MCF 10A (cell line): ENCODE measurements at regions not wholly inside any gene's neighbourhood (a gene's known extent, or its start where the extent isn't known, plus 50 kb on each side); places are given as distances from the start of the nearest gene placed in this dataset.

Source experiments
- BruUV-seq: library from RNA; stranded (reverse); fragments of 400-500 nt; replicated peaks from 2 replicates; lab custom pipeline; 2021; lab: Mats Ljungman, UMichigan
- CTCF ChIA-PET: fragments of 300-600 bp; sonication (Branson Sonifier 250); formaldehyde crosslinking; extraction: SDS; loops from one replicate; lab custom pipeline; 2021; ENCODE audit warnings: antibody characterized with exemption, inconsistent platforms; lab: Yijun Ruan, JAX
- POLR2A ChIA-PET: fragments of 300-600, 350-650 bp; sonication (Branson Sonifier 250); formaldehyde crosslinking; extraction: SDS; loops from one replicate; lab custom pipeline; 2020; ENCODE audit warnings: antibody characterized with exemption, inconsistent platforms; lab: Yijun Ruan, JAX
- DNase-seq: peaks from one replicate; pipeline ENCODE4 v3.0.0-alpha.2; 2018; ENCODE audit not compliant: unreplicated experiment
- H3K27ac Mint-ChIP-seq: one replicate; pipeline ENCODE4 v1.8.0; 2022; ENCODE audit warnings: mild to moderate bottlenecking, low read depth, mixed read lengths; ENCODE audit not compliant: unreplicated experiment
- H3K27me3 Mint-ChIP-seq: one replicate; pipeline ENCODE4 v1.8.0; 2022; ENCODE audit warnings: mixed read lengths; ENCODE audit not compliant: insufficient read depth, unreplicated experiment
- H3K36me3 Mint-ChIP-seq: one replicate; pipeline ENCODE4 v1.8.0; 2022; ENCODE audit warnings: mild to moderate bottlenecking, moderate library complexity, mixed read lengths; ENCODE audit not compliant: insufficient read depth, unreplicated experiment
- H3K4me1 Mint-ChIP-seq: one replicate; pipeline ENCODE4 v1.8.0; 2022; ENCODE audit warnings: mixed read lengths; ENCODE audit not compliant: insufficient read depth, unreplicated experiment
- H3K4me3 Mint-ChIP-seq: one replicate; pipeline ENCODE4 v1.8.0; 2022; ENCODE audit warnings: mild to moderate bottlenecking, moderate library complexity, mixed read lengths; ENCODE audit not compliant: unreplicated experiment
- H3K9me3 Mint-ChIP-seq: one replicate; pipeline ENCODE4 v1.8.0; 2022; ENCODE audit warnings: mixed read lengths; ENCODE audit not compliant: unreplicated experiment
- intact Hi-C: fragments of 100-400 bp; cut with micrococcal nuclease; formaldehyde crosslinking; loops from 2 replicates; pipeline ENCODE4 v1.14.1; 2022
- TF ChIP-seq, protein P1 (sequence below): fragments of 200-600 bp; IDR thresholded peaks from one replicate; pipeline ENCODE4 v1.8.0; 2022; ENCODE audit warnings: antibody characterized with exemption, mild to moderate bottlenecking; ENCODE audit not compliant: unreplicated experiment

- H3K9me3 Mint-ChIP-seq, result no peaks in the 10 kb centered on the region
- H3K27me3 Mint-ChIP-seq, result no peaks in the 10 kb centered on the region
- no peaks in the 10 kb centered on the region for H3K36me3 Mint-ChIP-seq
- POLR2A ChIA-PET, result no interaction called here
- intact Hi-C loops, result no loop called here
- TF ChIP-seq, protein P1, sequence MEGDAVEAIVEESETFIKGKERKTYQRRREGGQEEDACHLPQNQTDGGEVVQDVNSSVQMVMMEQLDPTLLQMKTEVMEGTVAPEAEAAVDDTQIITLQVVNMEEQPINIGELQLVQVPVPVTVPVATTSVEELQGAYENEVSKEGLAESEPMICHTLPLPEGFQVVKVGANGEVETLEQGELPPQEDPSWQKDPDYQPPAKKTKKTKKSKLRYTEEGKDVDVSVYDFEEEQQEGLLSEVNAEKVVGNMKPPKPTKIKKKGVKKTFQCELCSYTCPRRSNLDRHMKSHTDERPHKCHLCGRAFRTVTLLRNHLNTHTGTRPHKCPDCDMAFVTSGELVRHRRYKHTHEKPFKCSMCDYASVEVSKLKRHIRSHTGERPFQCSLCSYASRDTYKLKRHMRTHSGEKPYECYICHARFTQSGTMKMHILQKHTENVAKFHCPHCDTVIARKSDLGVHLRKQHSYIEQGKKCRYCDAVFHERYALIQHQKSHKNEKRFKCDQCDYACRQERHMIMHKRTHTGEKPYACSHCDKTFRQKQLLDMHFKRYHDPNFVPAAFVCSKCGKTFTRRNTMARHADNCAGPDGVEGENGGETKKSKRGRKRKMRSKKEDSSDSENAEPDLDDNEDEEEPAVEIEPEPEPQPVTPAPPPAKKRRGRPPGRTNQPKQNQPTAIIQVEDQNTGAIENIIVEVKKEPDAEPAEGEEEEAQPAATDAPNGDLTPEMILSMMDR, result no peak
- no peak overlapping the region for H3K4me3 Mint-ChIP-seq
- CTCF ChIA-PET, result interaction anchor here (0.7 kb wide), 1 partner anchor 457 kb away, joined by 3 read pairs; no protein-coding TSS in a partner anchor
- no peak overlapping the region for H3K27ac Mint-ChIP-seq
- BruUV-seq, result no TSS peak
- H3K4me1 Mint-ChIP-seq, result no peaks in the 10 kb centered on the region
- no peak for DNase-seq
Observed at GRCh38 chr1:65734979-65735378, 57.7 kb upstream of the PDE4B start.

DNA sequence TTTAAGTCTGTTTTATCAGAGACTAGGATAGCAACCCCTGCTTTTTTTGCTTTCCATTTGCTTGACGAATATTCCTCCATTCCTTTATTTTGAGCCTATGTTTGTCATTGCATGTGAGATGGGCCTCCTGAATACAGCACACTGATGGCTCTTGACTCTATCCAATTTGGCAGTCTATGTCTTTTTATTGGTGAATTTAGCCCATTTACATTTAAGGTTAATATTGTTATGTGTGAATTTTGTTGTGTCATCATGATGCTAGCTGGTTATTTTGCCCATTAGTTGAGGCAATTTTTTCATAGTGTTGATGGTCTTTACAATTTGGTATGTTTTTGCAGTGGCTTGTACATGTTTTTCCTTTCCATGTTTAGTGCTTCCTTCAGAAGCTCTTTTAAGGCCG lies 50.7 kb upstream of the PDE4B start:
- DNase-seq, result no peak
- intact Hi-C loops, result no loop called here
- ChIA-PET POLR2A (no interaction called here), CTCF (no interaction called here)
- TF ChIP-seq, protein P1, result no peak
- H3K27me3 Mint-ChIP-seq, result no peaks in the 10 kb centered on the region
- H3K4me3 Mint-ChIP-seq, result no peak overlapping the region
- H3K9me3 Mint-ChIP-seq, result peaks cover 8% of the 10 kb centered on the region
- BruUV-seq, result no TSS peak
- H3K36me3 Mint-ChIP-seq, result no peaks in the 10 kb centered on the region
- H3K4me1 Mint-ChIP-seq, result no peaks in the 10 kb centered on the region
- no peak overlapping the region for H3K27ac Mint-ChIP-seq
